NCI-H2227 (cell line): ENCODE measurements at regions not wholly inside any gene's neighbourhood (a gene's known extent, or its start where the extent isn't known, plus 50 kb on each side); places are given as distances from the start of the nearest gene placed in this dataset.

Experiments
- DNase-seq: peaks from one replicate; lab custom pipeline; 2025; ENCODE audit not compliant: unreplicated experiment; lab: John Stamatoyannopoulos, UW

DNA sequence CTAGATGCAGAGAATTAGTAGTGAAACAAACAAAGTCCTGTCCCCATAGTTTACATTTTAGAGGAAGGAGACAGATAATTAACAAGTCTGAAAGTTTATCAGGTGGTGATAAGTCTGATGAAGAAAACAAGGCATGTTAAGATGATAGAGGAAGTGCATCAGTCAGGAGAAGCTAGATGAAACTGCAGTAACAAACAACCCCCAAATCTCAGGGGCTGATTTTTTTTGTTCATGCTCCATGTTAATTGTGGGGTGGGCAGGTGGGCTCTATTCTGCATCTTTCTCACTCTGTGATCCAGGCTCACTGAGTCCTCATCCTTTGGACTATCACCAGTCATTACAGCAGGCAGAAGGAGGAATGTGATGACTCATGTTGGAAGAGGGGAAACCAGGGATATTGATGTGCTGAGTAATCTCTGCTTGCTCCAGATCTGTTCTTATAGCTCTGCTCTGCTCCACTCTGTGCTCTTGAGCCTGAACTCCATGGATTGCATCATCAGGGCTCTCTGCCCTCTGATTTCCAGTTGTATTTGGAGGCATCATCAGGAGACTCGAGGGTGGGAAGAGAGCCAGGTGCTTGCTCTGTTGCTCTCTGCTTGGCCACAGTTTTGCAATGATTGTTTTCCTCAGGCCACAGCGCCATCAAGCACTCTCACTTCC, 166.9 kb downstream of the IER5 start:
- DNase-seq: no peak

DNA sequence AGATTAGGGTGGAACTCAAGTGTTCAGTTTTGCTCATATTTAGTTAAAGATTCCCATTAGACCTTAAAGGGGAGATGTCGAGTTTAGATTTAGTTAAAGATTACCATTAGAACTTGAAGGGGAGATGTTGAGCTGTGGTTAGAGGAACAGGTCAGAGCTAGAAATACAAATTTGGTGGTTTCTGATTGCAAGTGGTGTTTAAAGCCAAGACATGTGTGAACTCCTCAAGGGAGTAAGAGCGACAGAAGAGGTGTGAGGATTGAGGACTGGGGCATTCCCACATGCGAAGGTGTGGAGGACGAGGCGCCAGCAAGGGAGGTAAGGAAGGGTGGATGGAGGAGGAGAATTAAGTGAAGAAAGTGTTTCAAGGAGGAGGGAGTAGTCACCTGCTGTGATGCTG, 168.6 kb downstream of the IER5 start:
- DNase-seq: no peak

DNA sequence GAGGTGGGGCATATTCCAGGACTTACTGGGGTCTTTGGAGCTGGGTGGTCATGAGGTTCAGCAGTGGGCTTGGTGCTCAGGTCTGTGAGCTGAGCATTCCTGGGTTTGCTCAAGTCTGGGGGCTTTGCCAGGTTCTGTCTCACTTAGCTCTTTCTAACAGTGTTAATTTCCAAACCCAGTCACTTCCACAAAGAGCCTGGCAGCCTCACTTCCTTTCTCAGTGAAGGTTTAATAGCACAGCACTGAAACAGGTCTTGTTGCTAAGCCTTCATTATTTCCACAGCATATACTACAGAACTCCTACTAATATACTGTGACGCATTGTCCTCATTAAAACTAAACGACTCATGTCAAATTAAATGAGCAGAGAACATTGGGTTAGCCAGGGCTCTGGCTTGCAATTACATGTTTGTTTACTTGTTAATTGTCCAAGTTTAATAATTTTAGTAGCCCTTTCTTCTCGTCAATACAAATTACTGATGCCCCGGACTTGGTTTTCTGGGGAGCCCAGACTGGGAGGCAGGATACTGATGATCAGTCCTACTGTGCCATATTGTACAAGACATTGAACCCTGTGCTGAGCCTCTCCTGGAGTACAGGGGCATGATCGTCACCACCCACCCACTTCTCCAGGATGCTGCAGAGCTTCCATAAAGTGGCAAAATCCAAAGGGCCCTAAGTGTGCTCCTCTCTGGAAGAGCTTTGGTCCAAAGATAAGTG, 170.7 kb downstream of the IER5 start:
- no peak for DNase-seq

DNA sequence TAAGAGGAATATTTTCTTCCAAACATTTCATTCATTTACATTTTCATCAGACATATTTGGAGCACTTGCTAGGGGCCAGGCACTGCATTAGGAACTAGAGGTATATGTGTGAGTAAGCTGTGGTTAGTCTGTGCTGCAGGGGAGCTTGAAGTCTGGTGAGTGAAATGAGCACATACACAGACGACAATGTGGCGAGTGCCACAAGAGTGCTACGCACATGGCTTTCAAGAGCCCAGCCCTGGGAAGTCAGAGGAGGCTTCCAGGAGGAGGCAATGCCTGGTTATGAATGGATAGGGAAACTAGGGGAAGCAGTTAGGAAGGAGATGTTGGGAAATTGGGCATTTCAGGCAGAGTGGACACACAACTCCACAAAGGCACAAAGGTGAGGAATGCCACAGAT, 171.8 kb downstream of the IER5 start:
- no peak for DNase-seq

DNA sequence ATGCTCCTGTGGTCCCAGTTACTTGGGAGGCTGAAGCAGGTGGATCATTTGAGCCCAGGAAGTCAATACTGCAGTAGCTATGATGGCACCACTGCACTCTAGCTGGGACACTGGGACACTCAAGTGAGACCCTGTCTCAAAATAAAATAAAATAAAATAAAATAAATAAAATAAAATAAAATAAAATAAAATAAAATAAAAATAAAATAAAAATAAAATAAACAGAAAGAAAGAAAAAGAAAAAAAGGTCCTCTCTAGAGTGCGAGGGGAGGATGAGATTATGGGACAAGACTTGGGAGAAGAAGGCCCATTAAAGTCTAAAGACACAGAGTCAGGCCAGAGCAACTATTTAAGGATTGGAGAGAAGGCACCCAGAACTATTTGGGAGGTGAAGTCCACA, 172.5 kb downstream of the IER5 start:
- DNase-seq: no peak

DNA sequence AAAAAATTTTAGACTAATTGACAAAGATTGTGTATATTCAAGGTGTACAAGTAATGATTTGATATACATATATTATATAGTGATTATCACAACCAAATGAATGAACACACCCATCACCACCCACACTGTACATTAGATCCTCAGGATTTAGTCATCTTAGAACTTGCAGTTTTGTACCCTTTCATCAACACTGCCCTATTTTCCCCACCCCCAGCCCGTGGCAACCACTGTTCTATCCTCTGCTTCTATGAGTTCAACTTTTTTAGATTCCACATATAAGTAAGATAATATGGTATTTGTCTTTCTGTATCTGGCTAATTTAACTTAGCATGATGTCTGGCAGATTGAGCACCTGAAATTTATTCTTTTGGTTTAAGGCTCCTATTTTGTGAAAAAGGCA, 173.6 kb downstream of the IER5 start:
- DNase-seq: no peak

DNA sequence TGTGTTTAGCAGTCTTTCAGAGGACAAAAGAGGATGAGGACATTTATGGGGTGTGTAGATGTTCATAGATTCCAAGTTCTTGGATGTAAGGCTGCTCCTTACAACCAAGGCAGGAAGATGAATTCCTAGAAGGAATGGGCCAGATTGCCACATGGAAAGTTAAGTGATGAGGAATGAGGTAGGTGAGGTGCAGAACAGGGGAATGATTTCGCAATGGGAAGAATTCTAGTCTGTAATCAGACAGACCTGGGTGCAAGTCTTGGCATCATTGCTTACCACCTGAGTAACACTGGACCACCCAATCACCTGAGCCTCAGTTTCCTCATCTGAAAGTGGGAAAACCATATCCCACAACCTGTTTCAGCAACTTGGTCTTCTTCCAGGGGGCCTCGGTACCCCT, 174.9 kb downstream of the IER5 start:
- DNase-seq: no peak

DNA sequence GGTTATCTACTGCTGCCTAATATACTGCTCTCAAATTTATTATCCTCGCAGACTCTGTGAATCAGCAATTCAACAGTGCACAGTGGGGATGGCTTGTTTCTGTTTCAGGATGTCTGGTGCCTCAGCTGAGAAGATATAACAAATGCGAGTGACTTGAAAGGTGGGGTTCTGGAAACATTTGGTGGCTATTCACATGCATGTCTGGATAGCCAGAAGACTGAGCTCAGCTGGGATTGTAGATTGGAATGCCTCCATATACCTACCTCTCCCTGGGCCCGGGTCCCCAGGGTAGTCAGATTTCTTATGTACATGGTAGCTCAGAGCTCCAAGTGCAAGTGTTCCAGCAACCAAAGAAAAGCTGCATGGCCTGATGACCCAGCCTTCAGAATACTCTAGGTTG, 176.3 kb downstream of the IER5 start:
- no peak for DNase-seq

DNA sequence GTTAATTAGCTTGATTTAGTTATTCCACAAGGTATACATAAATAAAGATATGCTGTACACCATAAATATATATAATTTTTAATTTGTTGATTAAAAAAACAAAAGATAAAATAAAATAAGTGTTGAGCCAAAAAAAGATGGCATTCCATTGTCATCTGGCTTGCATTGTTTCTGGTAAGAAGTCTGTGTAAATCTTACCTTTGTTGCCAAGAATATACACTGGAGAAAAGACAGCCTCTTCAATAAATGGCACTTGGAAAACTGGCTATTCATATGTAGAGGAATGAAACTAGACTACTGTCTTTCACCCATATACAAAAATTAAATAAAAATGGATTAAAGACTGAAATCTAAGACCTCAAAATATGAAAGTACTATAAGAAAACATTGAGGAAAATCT, 196.5 kb downstream of the IER5 start:
- DNase-seq: no peak

DNA sequence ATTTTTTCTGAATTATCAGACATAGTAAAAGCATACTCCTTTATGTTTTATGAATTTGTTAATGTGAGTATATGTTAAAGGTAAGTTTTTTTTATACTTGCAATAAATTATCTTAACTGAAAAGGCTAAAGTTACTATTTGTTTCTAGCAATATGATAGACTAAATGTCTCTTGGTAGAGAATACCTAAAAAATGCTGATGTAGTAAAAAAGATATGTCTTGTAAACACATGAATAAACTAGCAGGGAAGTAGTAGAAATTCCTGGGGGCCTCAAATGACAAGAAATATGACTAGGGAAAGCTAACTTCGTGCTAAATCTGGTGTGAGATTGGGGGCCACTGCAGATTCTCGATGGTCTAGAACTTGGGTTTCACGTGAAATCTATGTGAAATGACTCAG, 188.1 kb upstream of the CACNA1E start:
- no peak for DNase-seq

DNA sequence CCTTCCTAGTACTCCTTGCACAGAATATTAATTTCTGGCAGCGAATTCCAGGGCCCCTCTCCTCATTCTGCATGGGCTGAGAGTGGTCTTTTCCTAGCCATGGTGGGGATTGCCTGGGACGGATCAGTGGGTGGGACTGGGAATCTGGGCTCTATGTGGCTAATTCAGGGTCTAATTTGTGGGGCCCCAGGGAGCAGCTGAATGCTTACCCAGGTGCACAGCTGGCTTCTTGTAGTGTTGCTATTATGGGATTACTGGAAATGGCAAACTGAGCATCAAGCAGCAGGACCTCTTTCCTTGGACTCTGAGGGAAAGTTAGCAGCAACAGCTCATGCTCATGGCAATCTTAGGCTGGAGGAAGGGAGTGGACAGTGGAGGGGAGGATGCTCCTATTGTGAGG, 187.1 kb upstream of the CACNA1E start:
- peak; percentile 50 for DNase-seq

DNA sequence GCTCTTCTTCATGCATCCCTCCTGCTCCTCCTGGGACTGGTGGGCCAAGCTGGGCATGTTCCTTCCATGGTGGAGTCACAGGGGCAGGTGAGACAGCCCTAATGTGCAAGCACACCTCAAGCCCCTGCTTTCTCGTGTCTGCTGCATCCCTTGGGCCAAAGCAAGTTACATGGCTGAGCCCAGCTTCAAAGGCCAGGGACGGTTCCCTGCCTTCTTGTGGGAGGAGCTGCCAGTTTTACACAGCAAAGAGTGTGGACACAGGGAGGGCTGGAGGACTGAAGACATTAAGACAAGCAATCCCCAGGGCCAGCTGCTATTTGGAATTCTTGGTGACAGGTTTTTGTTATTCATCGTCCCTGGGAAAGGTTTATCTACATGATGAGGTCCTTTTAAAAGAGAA, 175.2 kb upstream of the CACNA1E start:
- DNase-seq: no peak

DNA sequence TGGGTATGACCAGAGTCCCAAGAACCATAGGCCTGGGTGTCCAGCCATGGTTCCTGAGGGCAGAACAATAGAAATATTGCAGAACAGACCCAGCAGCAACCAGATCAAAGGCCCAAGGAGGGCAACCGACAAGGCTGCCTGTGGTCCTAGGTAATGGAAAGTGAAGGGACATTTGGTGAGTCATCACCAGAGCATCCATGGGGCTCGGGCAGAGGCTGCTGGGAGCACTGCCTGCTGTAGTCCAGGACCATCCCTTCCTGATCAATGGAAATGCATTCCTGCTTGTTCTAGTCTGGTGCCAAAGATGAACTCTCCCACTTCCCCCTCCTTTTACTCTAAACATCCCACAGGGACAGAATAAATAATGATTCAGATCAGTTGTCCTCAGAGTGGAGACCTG, 172.8 kb upstream of the CACNA1E start:
- no peak for DNase-seq

DNA sequence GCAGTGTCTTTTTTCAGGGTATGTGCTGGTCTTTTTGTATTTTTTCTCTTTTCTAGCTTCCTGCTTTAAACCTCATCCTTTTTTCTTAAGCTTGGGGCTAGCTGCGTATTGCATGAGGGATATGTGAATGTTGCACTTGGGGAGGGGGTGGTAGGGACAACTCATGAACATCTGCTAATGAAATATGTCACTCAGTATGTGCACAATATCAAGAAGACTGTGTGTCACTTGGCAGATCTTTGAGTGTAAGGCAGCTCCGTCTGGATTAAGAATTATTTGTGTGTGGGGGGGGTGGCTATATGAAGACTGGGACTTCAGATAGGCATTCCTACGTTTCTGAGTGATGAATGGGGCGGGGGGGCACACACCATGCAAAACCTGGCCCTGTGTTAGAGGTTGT, 170.4 kb upstream of the CACNA1E start:
- no peak for DNase-seq

DNA sequence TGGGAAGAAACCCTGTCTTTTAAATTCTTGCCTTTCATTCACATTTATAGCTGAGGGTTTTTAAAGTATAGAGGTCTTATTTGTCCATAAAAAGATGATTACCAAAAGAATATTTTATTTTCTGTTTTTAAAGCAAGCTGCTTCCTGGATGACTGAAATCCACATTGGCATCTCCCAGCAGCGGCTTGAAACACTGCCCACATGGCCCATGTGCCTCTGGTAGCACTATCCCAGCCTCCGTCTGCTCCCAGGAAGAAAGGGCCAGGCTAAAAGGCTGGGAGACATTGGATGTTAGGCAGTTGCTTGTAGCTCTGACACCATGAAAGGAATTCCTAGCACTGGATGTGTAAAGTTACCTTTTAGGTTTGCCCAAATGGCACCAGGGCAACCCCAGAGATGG, 169.9 kb upstream of the CACNA1E start:
- no peak for DNase-seq

DNA sequence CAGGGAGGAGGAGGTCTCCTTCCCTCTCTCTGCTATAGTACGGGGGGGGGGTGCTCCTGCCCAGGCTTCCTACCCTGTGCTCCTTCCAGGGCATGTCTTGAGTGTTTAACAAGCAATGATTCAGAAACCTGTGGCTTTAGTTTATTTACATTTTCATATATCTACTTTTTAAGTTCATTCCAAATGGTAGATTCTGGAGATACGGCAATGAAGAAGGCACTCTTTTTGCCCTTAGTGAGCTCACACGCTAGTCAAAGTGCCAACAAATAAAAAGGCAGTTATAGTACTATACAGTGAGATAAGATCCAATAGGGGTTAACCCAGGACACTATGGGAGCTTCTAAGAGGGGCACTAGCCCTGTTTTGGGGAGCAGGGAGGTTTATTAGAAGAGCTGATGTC, 169.3 kb upstream of the CACNA1E start:
- DNase-seq: no peak

DNA sequence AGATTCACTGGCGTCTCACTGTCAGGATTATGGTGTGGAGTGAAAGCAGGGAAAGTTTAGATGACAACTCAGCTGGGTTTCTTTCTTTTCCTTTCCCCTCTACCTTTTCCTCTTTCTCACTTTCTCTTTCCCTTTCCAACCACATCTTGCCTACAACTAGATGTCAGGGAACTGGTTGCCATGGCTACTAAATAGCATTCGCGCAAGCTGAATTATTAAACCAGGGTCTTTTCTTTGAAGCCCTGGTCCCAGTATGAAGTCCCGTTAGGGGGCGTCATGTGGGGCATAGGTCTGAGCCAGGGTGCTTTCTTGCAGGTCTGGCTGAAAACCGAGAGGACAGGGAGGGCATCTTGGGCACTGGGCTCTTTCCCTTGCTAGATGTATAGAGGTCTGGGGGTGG, 168.4 kb upstream of the CACNA1E start:
- peak; percentile 68 for DNase-seq

DNA sequence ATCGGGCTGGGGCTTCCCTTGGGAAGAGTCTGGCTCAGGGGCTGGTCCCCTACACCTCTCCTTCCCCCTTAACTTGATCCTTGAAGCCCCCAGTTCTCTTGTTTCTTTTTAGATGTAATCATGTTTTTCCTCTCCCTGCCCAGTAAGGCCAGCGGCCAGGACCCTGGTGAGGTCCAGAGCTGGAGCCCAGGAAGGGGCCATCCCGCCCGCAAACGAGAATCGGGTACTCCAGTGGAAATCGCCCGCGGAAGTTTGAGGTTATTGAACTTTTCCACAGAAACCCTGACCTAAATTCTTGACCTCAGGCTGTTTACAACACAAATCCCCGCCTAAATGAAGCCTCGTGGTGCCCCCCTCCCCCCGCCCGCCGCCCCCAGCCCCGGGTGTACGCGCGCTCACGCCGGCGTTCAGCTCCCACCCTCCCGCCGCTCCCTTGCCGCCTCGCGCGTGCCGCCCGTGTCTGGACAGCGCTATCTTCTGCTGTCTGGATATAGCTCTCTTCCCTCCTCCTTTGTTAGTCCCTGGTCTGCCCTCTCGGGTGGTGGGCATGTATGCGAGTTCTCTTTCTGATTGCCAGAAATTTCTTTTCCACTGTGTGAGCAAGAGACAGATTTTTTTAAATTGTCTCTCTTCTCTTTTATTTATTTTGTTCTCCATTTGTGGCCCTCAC, 165.9 kb upstream of the CACNA1E start:
- DNase-seq: peak; percentile 32

DNA sequence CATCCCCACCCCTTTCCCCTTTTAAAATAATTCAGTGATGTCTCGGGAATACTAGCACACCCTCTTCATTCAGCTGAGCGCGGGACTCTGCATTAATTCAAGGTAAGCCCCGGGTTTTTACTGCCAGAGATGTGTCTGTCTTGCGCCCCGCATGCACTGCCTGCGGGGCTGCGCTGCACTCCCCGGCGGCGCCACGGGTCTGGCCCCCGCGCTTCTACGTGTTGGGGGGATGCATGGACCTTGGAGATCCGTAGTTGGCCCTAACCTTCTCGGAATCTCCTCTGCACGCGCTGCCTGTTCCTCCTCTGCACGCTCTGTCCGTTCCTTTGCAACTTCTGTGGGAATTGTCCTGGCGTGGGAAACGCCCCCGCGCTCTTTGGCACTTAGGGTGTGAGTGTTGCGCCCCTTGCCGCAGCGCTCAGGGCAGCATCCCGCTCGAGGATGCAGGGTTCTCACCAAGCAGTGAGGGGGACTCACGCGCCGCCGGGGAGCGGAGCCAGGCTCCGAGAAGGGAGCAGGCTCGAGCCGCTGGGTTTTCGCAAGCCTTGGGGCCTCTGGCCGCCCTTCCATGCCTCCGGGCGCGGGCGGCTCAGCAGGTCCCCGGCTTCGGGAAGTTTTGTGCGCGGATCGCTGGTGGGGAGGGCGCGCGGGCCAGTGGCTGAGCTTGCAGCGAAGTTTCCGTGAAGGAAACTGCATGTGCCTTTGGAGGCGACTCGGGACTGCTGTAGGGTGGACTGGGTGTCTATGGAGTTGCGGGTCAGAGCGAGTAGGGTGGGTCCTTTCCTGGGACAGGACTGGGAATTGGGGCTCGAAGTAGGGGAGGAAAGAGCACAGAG, 165.1 kb upstream of the CACNA1E start:
- peak; percentile 44 for DNase-seq

DNA sequence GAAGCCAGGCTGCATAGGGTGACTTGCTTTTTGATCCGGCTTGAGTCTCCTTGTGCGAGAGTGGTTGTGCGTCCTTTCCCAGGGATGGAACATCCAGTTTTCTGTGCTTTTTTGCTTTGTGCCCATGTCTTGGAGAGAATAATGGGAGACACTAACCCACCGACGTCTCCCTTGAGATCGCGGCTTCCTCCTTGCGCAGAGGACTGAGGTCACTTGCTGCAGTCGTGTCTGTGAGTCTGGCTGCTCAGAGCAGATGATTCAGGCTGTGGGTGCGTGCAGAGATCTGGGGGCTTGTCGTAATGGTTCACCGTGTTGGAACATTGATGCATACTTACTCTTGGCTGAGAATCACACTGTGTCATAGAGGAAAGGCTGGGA, 164.5 kb upstream of the CACNA1E start:
- no peak for DNase-seq

DNA sequence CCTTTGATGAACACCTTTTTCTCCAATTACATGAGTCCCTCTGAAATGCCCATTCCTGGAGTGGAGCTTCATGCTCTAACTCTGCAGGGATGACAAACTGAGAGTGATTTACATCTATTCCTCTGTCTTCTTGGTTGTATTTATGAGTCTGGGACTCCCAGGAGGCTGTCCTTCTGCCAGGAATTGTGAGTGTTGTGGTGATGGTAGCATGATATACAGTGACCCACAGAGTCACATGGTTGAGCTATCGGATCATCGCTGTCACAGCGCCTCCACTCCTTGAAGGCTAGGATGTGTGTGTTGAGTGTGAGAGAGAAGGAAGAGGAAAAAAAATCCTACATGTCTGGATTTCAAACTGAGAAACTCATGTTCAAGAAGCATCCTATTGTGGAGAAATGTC, 163.4 kb upstream of the CACNA1E start:
- no peak for DNase-seq
